ENCODE measurements at regions not wholly inside any gene's neighbourhood (a gene's known extent, or its start where the extent isn't known, plus 50 kb on each side); places are given as distances from the start of the nearest gene placed in this dataset.

- TF ChIP-seq NKRF (IDR thresholded peaks at IDR 0.05; ENCODE audit: borderline replicate concordance) (no peak), CBX5 (IDR thresholded peaks at IDR 0.05; ENCODE audit: borderline replicate concordance, low read depth) (no peak)
Measured at GRCh38 chr13:88196106-88196505, 524.9 kb downstream of the SLITRK5 start (continued).

GRCh38 chr13:88217372-88217771 lies 546.2 kb downstream of the SLITRK5 start:
- FAIRE-seq = no peak
- POLR2A ChIA-PET = no interaction called here
- no peak for TF ChIP-seq TCF7 (IDR thresholded peaks at IDR 0.05; ENCODE audit: borderline replicate concordance)
- TF ChIP-seq SP1 (CRISPR knock-in tag; IDR thresholded peaks at IDR 0.05) = no peak
- TF ChIP-seq ZNF57 (CRISPR knock-in tag; IDR thresholded peaks at IDR 0.05) = no peak
- TF ChIP-seq TCF3 (CRISPR knock-in tag; IDR thresholded peaks at IDR 0.05) = no peak
- no peak for TF ChIP-seq HOMEZ (CRISPR knock-in tag; IDR thresholded peaks at IDR 0.05)
- no peak for TF ChIP-seq CUX1 (CRISPR knock-in tag; IDR thresholded peaks at IDR 0.05)
- TF ChIP-seq RBM25 (IDR thresholded peaks at IDR 0.05; ENCODE audit: low read depth, low read length, severe bottlenecking) = no peak
- no peak for TF ChIP-seq ZBTB12 (CRISPR knock-in tag; IDR thresholded peaks at IDR 0.05)

More at GRCh38 chr13:88217372-88217771, 546.2 kb downstream of the SLITRK5 start:
- Histone ChIP-seq H3K27me3 (ENCODE audit: control insufficient read depth in 2 of 2, insufficient read depth in 2 of 2, low read length in 2 of 2) (no peaks in the 10 kb centered on the region), H3K9ac (ENCODE audit: insufficient read depth in 1 of 2, low read depth in 2 of 2, low read length in 2 of 2) (no peak overlapping the region), H3K79me2 (ENCODE audit: control insufficient read depth, insufficient read depth, low read length) (no peaks in the 10 kb centered on the region), H3K9me1 (ENCODE audit: control insufficient read depth, insufficient read depth, low read length) (no peaks in the 10 kb centered on the region), H3K4me1 (replicated peaks in 1 of 2; ENCODE audit: control insufficient read depth in 2 of 2, insufficient read depth in 2 of 2, low read length in 2 of 2) (no peaks in the 10 kb centered on the region), H3K27ac (ENCODE audit: extremely low read depth, low read depth, low read length) (no peak overlapping the region), H4K20me1 (replicated peaks; ENCODE audit: control insufficient read depth, insufficient read depth, low read length) (no peaks in the 10 kb centered on the region), H3K4me3 (no peak overlapping the region), H3K36me3 (ENCODE audit: control insufficient read depth, insufficient read depth, low read length) (no peaks in the 10 kb centered on the region), H3K4me2 (ENCODE audit: insufficient read depth, low read length) (no peak overlapping the region), H3K9me3 (replicated peaks; ENCODE audit: control insufficient read depth, insufficient read depth, low read depth, low read length) (no peaks in the 10 kb centered on the region), H2AFZ (ENCODE audit: low read depth, low read length) (no peak overlapping the region)
- 0% methylated on average over 3 of the region's 6 CpGs for WGBS (ENCODE audit: insufficient coverage, low coverage, missing lambda C conversion rate)
- no peak for DNase-seq (ENCODE audit: extremely low read depth in 1 of 4, low spot score in 3 of 4)
- no TSS peak for BruUV-seq (replicated peaks)
- ATAC-seq = no peak
- in situ Hi-C loops (cut with MboI) = no loop called here
- CTCF ChIA-PET (ENCODE audit: low intra/inter-chr PET ratio) = no interaction called here
- intact Hi-C loops (cut with micrococcal nuclease) = no loop called here

All from K562 (cell line).